ENCODE measurements at regions not wholly inside any gene's neighbourhood (a gene's known extent, or its start where the extent isn't known, plus 50 kb on each side); places are given as distances from the start of the nearest gene placed in this dataset.

- TF ChIP-seq CTCF (IDR thresholded peaks at IDR 0.05; ENCODE audit: low read depth, low read length, missing input control) (no peak), JUND (IDR thresholded peaks at IDR 0.05) (no peak), YY1 (IDR thresholded peaks at IDR 0.05) (no peak), ATF3 (IDR thresholded peaks at IDR 0.05) (no peak), REST (IDR thresholded peaks at IDR 0.05) (no peak), MAX (IDR thresholded peaks at IDR 0.05) (no peak)
These were observed 575.4 kb downstream of the RWDD3 start for GRCh38 chr1:95809391-95809790.

Measured in liver (tissue), 3 donors.